H9 (cell line): ENCODE measurements at regions not wholly inside any gene's neighbourhood (a gene's known extent, or its start where the extent isn't known, plus 50 kb on each side); places are given as distances from the start of the nearest gene placed in this dataset.

Source experiments
- DNase-seq: peaks from one replicate; pipeline ENCODE4 v3.0.0-alpha.2; 2017
- H2AFZ ChIP-seq: one replicate; pipeline ENCODE4 v1.6.1; 2013; ENCODE audit warnings: mild to moderate bottlenecking, low read length, control low read depth, moderate library complexity
- H2AK5ac ChIP-seq: 2 replicates; pipeline ENCODE4 v1.6.1; 2013; ENCODE audit warnings: low read length, control low read depth, mixed read lengths; ENCODE audit not compliant: insufficient read length
- H2BK120ac ChIP-seq: one replicate; pipeline ENCODE4 v1.6.1; 2013; ENCODE audit warnings: low read depth, mild to moderate bottlenecking, low read length, control low read depth, inconsistent platforms; ENCODE audit not compliant: poor library complexity, severe bottlenecking
- H2BK12ac ChIP-seq: 2 replicates; pipeline ENCODE4 v1.6.1; 2013; ENCODE audit warnings: low read length, control low read depth, mixed read lengths, low read depth; ENCODE audit not compliant: insufficient read length
- H2BK15ac ChIP-seq: 2 replicates; pipeline ENCODE4 v1.6.1; 2013; ENCODE audit warnings: low read depth, low read length, control low read depth
- H2BK20ac ChIP-seq: one replicate; pipeline ENCODE4 v1.6.1; 2013; ENCODE audit warnings: low read depth, mild to moderate bottlenecking, low read length, control low read depth, inconsistent platforms; ENCODE audit not compliant: poor library complexity, severe bottlenecking
- H2BK5ac ChIP-seq: 2 replicates; pipeline ENCODE4 v1.6.1; 2013; ENCODE audit warnings: low read length, control low read depth, mixed read lengths; ENCODE audit not compliant: insufficient read length
- H3K14ac ChIP-seq: 2 replicates; pipeline ENCODE4 v1.6.1; 2013; ENCODE audit warnings: low read length, control low read depth; ENCODE audit not compliant: insufficient read depth
- H3K18ac ChIP-seq: 2 replicates; pipeline ENCODE4 v1.6.1; 2013; ENCODE audit warnings: low read depth, mild to moderate bottlenecking, mixed read lengths, low read length, control low read depth; ENCODE audit not compliant: insufficient read length
- H3K23ac ChIP-seq: 2 replicates; pipeline ENCODE4 v1.6.1; 2013; ENCODE audit warnings: low read length, control low read depth, mixed read lengths, low read depth; ENCODE audit not compliant: insufficient read length
- H3K23me2 ChIP-seq: 2 replicates; pipeline ENCODE4 v1.6.1; 2013; ENCODE audit warnings: low read depth, mild to moderate bottlenecking, mixed read lengths, low read length, control low read depth; ENCODE audit not compliant: insufficient read length, poor library complexity, severe bottlenecking
- H3K27ac ChIP-seq: 2 replicates; pipeline ENCODE4 v1.5.1; 2013; ENCODE audit warnings: low read length, control low read depth, mixed read lengths, low read depth; ENCODE audit not compliant: insufficient read length
- H3K27me3 ChIP-seq: 2 replicates; pipeline ENCODE4 v1.6.1; 2013; ENCODE audit warnings: low read length, control low read depth, inconsistent platforms; ENCODE audit not compliant: insufficient read depth
- H3K4ac ChIP-seq: 2 replicates; pipeline ENCODE4 v1.6.1; 2013; ENCODE audit warnings: low read depth, mild to moderate bottlenecking, control low read depth, inconsistent platforms, low read length, moderate library complexity
- H3K4me1 ChIP-seq: 2 replicates; pipeline ENCODE4 v1.6.1; 2013; ENCODE audit warnings: low read length, control low read depth, inconsistent platforms; ENCODE audit not compliant: insufficient read depth
- H3K4me2 ChIP-seq: 2 replicates; pipeline ENCODE4 v1.6.1; 2013; ENCODE audit warnings: low read length, control low read depth, mixed read lengths; ENCODE audit not compliant: insufficient read length, insufficient read depth
- H3K56ac ChIP-seq: 2 replicates; pipeline ENCODE4 v1.6.1; 2013; ENCODE audit warnings: low read depth, mild to moderate bottlenecking, mixed read lengths, low read length, control low read depth; ENCODE audit not compliant: insufficient read length
- H3K79me1 ChIP-seq: 2 replicates; pipeline ENCODE4 v1.6.1; 2013; ENCODE audit warnings: low read depth, mild to moderate bottlenecking, moderate library complexity, low read length, control low read depth, inconsistent platforms; ENCODE audit not compliant: insufficient read depth, poor library complexity, severe bottlenecking
- H3K79me2 ChIP-seq: 2 replicates; pipeline ENCODE4 v1.6.1; 2013; ENCODE audit warnings: low read length, control low read depth, inconsistent platforms; ENCODE audit not compliant: insufficient read depth
- H3K9ac ChIP-seq: 2 replicates; pipeline ENCODE4 v1.6.1; 2013; ENCODE audit warnings: low read length, control low read depth, mixed read lengths; ENCODE audit not compliant: insufficient read length; ENCODE audit errors: extremely low read depth
- H3K9me3 ChIP-seq: one replicate; pipeline ENCODE4 v1.6.1; 2013; ENCODE audit warnings: low read depth, low read length, inconsistent platforms; ENCODE audit not compliant: control insufficient read depth
- H3T11ph ChIP-seq: one replicate; pipeline ENCODE4 v1.6.1; 2013; ENCODE audit warnings: mild to moderate bottlenecking, low read length, control low read depth, inconsistent platforms
- H4K20me1 ChIP-seq: one replicate; pipeline ENCODE4 v1.6.1; 2013; ENCODE audit not compliant: control insufficient read depth, insufficient read length, insufficient read depth
- H4K5ac ChIP-seq: 2 replicates; pipeline ENCODE4 v1.6.1; 2013; ENCODE audit warnings: low read depth, mild to moderate bottlenecking, mixed read lengths, low read length, control low read depth; ENCODE audit not compliant: insufficient read length
- H4K8ac ChIP-seq: replicated peaks from 2 replicates; pipeline ENCODE4 v1.6.1; 2013; ENCODE audit warnings: low read length, control low read depth, mixed read lengths, low read depth; ENCODE audit not compliant: insufficient read length
- H4K91ac ChIP-seq: 2 replicates; pipeline ENCODE4 v1.6.1; 2013; ENCODE audit warnings: low read depth, mild to moderate bottlenecking, moderate library complexity, mixed read lengths, low read length, control low read depth; ENCODE audit not compliant: insufficient read length
- H3K27ac Mint-ChIP-seq, 3 experiments: 2 replicates in 2 of 3; 3 replicates in 1 of 3; pipeline ENCODE4 v1.8.0; 2020 to 2021; ENCODE audit warnings: mixed read lengths in 3 of 3, mild to moderate bottlenecking in 1 of 3, moderate library complexity in 1 of 3
- H3K27me3 Mint-ChIP-seq: 2 replicates; pipeline ENCODE4 v1.8.0; 2021; ENCODE audit warnings: low read depth, mild to moderate bottlenecking, moderate library complexity, mixed read lengths
- H3K36me3 Mint-ChIP-seq, 3 experiments: 2 replicates in 2 of 3; 3 replicates in 1 of 3; pipeline ENCODE4 v1.8.0; 2020 to 2021; ENCODE audit warnings: low read depth in 3 of 3, mixed read lengths in 3 of 3; ENCODE audit not compliant: insufficient read depth in 1 of 3
- H3K4me1 Mint-ChIP-seq, 2 experiments: 2 replicates each; pipeline ENCODE4 v1.8.0; 2020; ENCODE audit warnings: mixed read lengths in 2 of 2
- H3K4me3 Mint-ChIP-seq, 2 experiments: 2 replicates in 1 of 2; 3 replicates in 1 of 2; pipeline ENCODE4 v1.8.0; 2020 to 2021; ENCODE audit warnings: mild to moderate bottlenecking in 2 of 2, mixed read lengths in 2 of 2, moderate library complexity in 1 of 2
- H3K9me3 Mint-ChIP-seq, 2 experiments: 2 replicates in 1 of 2; 3 replicates in 1 of 2; pipeline ENCODE4 v1.8.0; 2020; ENCODE audit warnings: mild to moderate bottlenecking in 2 of 2, mixed read lengths in 2 of 2, moderate library complexity in 1 of 2
- CTCF ChIP-seq: fragments of 200-600 bp; sonication (generic); conservative IDR thresholded peaks from 3 replicates; pipeline ENCODE4 v1.8.0; 2021; ENCODE audit warnings: antibody characterized with exemption, mild to moderate bottlenecking
- WGBS: extraction: QIAGEN DNeasy Blood & Tissue Kit; methylation state at CpG from one replicate; pipeline ENCODE4 v1.1.7; 2013; ENCODE audit warnings: missing lambda C conversion rate, low lambda C conversion rate, mixed read lengths; ENCODE audit not compliant: insufficient read length; ENCODE audit errors: extremely low coverage; 5-methylcytosine and 5-hydroxymethylcytosine counted together

DNA sequence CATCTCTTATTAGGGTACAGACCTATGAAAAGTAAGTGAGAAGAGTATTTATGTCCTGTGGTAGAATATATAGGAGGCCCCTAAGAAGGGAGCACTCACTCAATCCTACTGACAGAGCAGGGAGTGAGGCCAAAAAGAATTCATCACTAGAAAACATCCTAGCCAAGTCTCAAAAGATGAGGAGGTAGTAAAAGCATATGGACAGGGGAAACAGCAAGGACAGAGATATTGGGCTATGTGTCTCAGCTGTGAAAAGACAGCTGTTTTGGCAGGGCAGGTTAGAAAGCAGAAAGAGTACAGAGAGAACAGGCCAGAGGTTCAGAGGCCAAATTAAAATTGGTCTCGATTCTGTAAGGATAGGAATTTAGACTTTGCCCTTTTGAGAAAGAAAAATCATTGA, 548.3 kb upstream of the ANKRD30A start:
- Histone ChIP-seq H2BK12ac (no peak overlapping the region), H3K27me3 (no peaks in the 10 kb centered on the region), H2BK20ac (no peak overlapping the region), H3K4me1 (no peaks in the 10 kb centered on the region), H3K79me2 (no peaks in the 10 kb centered on the region), H3K79me1 (no peaks in the 10 kb centered on the region), H4K5ac (no peak overlapping the region), H3K56ac (no peak overlapping the region), H4K8ac (no peak overlapping the region), H3K18ac (no peak overlapping the region), H3K23me2 (no peaks in the 10 kb centered on the region), H3K9ac (no peak overlapping the region), H2AK5ac (no peak overlapping the region), H3K4me2 (no peak overlapping the region), H2AFZ (no peak overlapping the region), H4K91ac (no peak overlapping the region), H2BK120ac (no peak overlapping the region), H3K27ac (no peak overlapping the region), H3K9me3 (no peaks in the 10 kb centered on the region), H3T11ph (no peak overlapping the region), H3K23ac (no peak overlapping the region), H3K14ac (no peak overlapping the region), H2BK15ac (no peak overlapping the region), H2BK5ac (no peak overlapping the region), H4K20me1 (no peaks in the 10 kb centered on the region), H3K4ac (no peak overlapping the region)
- Mint-ChIP-seq H3K27me3 (no peaks in the 10 kb centered on the region), H3K9me3 (peaks cover 0 to 2% of the 10 kb centered on the region in 2 experiments; a peak in 2 of 5 replicates), H3K36me3 (peaks cover 0 to 2% (median 0%) of the 10 kb centered on the region in 3 experiments; a peak in 1 of 7 replicates), H3K4me1 (no peaks in the 10 kb centered on the region), H3K4me3 (no peak overlapping the region), H3K27ac (no peak overlapping the region)
- no CpG with 5 or more reads among the region's 1 CpG for WGBS
- no peak for DNase-seq
- no peak for TF ChIP-seq CTCF
